Endothelial cell of umbilical vein (primary cell): ENCODE measurements at regions not wholly inside any gene's neighbourhood (a gene's known extent, or its start where the extent isn't known, plus 50 kb on each side); places are given as distances from the start of the nearest gene placed in this dataset.

ENCODE experiments used
- BruUV-seq: library from RNA; stranded (reverse); fragments of 400-500 nt; replicated peaks from 2 replicates; lab custom pipeline; 2021; lab: Mats Ljungman, UMichigan
- CTCF ChIA-PET: fragments of 300-600, 350-600 bp; sonication (Branson Sonifier 250); formaldehyde crosslinking; loops from one replicate; lab custom pipeline; 2021; ENCODE audit warnings: antibody characterized with exemption, inconsistent platforms; lab: Charles Lee
- POLR2A ChIA-PET: fragments of 300-600, 350-600 bp; sonication (Branson Sonifier 250); formaldehyde crosslinking; loops from one replicate; lab custom pipeline; 2021; ENCODE audit warnings: antibody characterized with exemption, inconsistent platforms; lab: Charles Lee
- DNase-seq: peaks from one replicate; pipeline ENCODE4 v3.0.0-alpha.2; 2011; ENCODE audit warnings: low read depth, low spot score
- FAIRE-seq: peaks from 2 replicates; lab custom pipeline; 2011; peaks lifted over from hg19 to GRCh38; lab: Jason Lieb, UNC
- H2AFZ ChIP-seq: 2 replicates; pipeline ENCODE4 v1.6.0; 2012; ENCODE audit warnings: low read depth, low read length, control low read depth, inconsistent platforms
- H3K27ac ChIP-seq: 2 replicates; pipeline ENCODE4 v1.5.1; 2011; ENCODE audit warnings: low read depth, mild to moderate bottlenecking, control low read depth, low read length, moderate library complexity; ENCODE audit not compliant: insufficient read depth
- H3K27me3 ChIP-seq, 2 experiments: 2 replicates each; pipeline versions ENCODE4 v1.6.0 to v1.6.1; 2011; ENCODE audit warnings: low read length in 2 of 2, mixed read lengths in 1 of 2; ENCODE audit not compliant: control insufficient read depth in 2 of 2, insufficient read depth in 2 of 2
- H3K36me3 ChIP-seq, 2 experiments: 2 replicates in 1 of 2; 3 replicates in 1 of 2; pipeline ENCODE4 v1.5.1; 2011; ENCODE audit warnings: low read length in 2 of 2, mild to moderate bottlenecking in 1 of 2, moderate library complexity in 1 of 2; ENCODE audit not compliant: control insufficient read depth in 2 of 2, insufficient read depth in 2 of 2; ENCODE audit errors: extremely low read depth in 1 of 2
- H3K4me1 ChIP-seq: 3 replicates; pipeline ENCODE4 v1.5.1; 2011; ENCODE audit warnings: mild to moderate bottlenecking, low read length; ENCODE audit not compliant: control insufficient read depth, insufficient read depth; ENCODE audit errors: extremely low read depth
- H3K4me2 ChIP-seq: 2 replicates; pipeline ENCODE4 v1.6.1; 2011; ENCODE audit warnings: low read length, control low read depth, mixed read lengths; ENCODE audit not compliant: insufficient read depth
- H3K4me3 ChIP-seq, 3 experiments: fragments of 200-600 bp in 1 of 3; sonication (generic), shearing (Covaris generic) in 1 of 3; replicated peaks in 1 of 3; 2 replicates each; pipeline ENCODE4 v1.5.1; 2011 to 2016; ENCODE audit warnings: control low read depth in 3 of 3, low read length in 3 of 3, mild to moderate bottlenecking in 2 of 3, inconsistent platforms in 1 of 3, low read depth in 1 of 3, moderate library complexity in 1 of 3; ENCODE audit not compliant: insufficient read depth in 1 of 3
- H3K79me2 ChIP-seq: 2 replicates; pipeline ENCODE4 v1.6.0; 2012; ENCODE audit warnings: low read length, inconsistent platforms; ENCODE audit not compliant: control insufficient read depth, insufficient read depth
- H3K9ac ChIP-seq: replicated peaks from 2 replicates; pipeline ENCODE3; 2011; ENCODE audit warnings: low read length, control low read depth; ENCODE audit not compliant: insufficient read depth; ENCODE audit errors: extremely low read depth
- H3K9me1 ChIP-seq: replicated peaks from 3 replicates; pipeline ENCODE4 v1.6.0; 2011; ENCODE audit warnings: mild to moderate bottlenecking, low read length; ENCODE audit not compliant: control insufficient read depth, insufficient read depth; ENCODE audit errors: extremely low read depth
- H3K9me3 ChIP-seq: replicated peaks from 2 replicates; pipeline ENCODE4 v1.5.1; 2012; ENCODE audit warnings: low read length, inconsistent platforms; ENCODE audit not compliant: control insufficient read depth, insufficient read depth
- H4K20me1 ChIP-seq: replicated peaks from 2 replicates; pipeline ENCODE3; 2011; ENCODE audit warnings: mild to moderate bottlenecking, low read length; ENCODE audit not compliant: control insufficient read depth, insufficient read depth; ENCODE audit errors: extremely low read depth
- CTCF ChIP-seq, 2 donors: IDR thresholded peaks; 1 replicate in 1 of 2; 2 replicates in 1 of 2; pipeline ENCODE4 v1.5.1; 2011; ENCODE audit warnings: low read length in 2 of 2, mild to moderate bottlenecking in 2 of 2, moderate library complexity in 2 of 2, control low read depth in 1 of 2, inconsistent platforms in 1 of 2, low read depth in 1 of 2; ENCODE audit not compliant: insufficient read depth in 1 of 2; ENCODE audit errors: extremely low read depth in 1 of 2
- EZH2 ChIP-seq: IDR thresholded peaks from 2 replicates; pipeline ENCODE4 v1.6.1; 2012; ENCODE audit warnings: borderline replicate concordance, low read depth, mild to moderate bottlenecking, moderate library complexity, low read length, inconsistent platforms; ENCODE audit not compliant: severe bottlenecking
- FOS ChIP-seq: IDR thresholded peaks from 2 replicates; pipeline ENCODE4 v1.6.1; 2011; ENCODE audit warnings: mild to moderate bottlenecking, low read length, moderate library complexity, borderline replicate concordance; ENCODE audit not compliant: insufficient read depth
- GATA2 ChIP-seq: IDR thresholded peaks from 2 replicates; pipeline ENCODE4 v1.7.0; 2011; ENCODE audit warnings: low read depth, mild to moderate bottlenecking, moderate library complexity, mixed read lengths, low read length; ENCODE audit not compliant: insufficient read length, insufficient read depth
- MYC ChIP-seq: IDR thresholded peaks from one replicate; pipeline ENCODE4 v1.6.1; 2011; ENCODE audit warnings: mild to moderate bottlenecking, low read depth, low read length
- dilution Hi-C: fragments of 300-500 bp; cut with MboI; formaldehyde crosslinking; loops from one replicate; pipeline ENCODE4 v1.15.0; 2019; ENCODE audit warnings: low sequenced_read_pairs; ENCODE audit not compliant: extremely low pct_ligation_motif_present
- intact Hi-C: fragments of 100-400 bp; cut with micrococcal nuclease; formaldehyde crosslinking; loops from one replicate; pipeline ENCODE4 v1.10.0; 2022

- no peak overlapping the region for H3K27ac ChIP-seq
- no peak overlapping the region for H3K4me3 ChIP-seq
- H3K9me3 ChIP-seq = no peaks in the 10 kb centered on the region
- TF ChIP-seq MYC (no peak), EZH2 (no peak), FOS (no peak), CTCF (IDR thresholded peaks at IDR 0.05; ENCODE audit: extremely low read depth in 1 of 2, insufficient read depth in 1 of 2, low read depth in 1 of 2, low read length in 2 of 2) (no peak), GATA2 (no peak)
- CTCF ChIA-PET = no interaction called here
- H3K4me2 ChIP-seq = no peak overlapping the region
- no peak overlapping the region for H3K9ac ChIP-seq
- H4K20me1 ChIP-seq = no peaks in the 10 kb centered on the region
- BruUV-seq = no TSS peak
- DNase-seq = no peak
- H3K36me3 ChIP-seq = no peaks in the 10 kb centered on the region
- dilution Hi-C loops (no loop called here), intact Hi-C loops (no loop called here)
- no peaks in the 10 kb centered on the region for H3K79me2 ChIP-seq
- H3K4me1 ChIP-seq = no peaks in the 10 kb centered on the region
- no peak for FAIRE-seq
- POLR2A ChIA-PET = no interaction called here
- no peak overlapping the region for H2AFZ ChIP-seq
- H3K9me1 ChIP-seq = no peaks in the 10 kb centered on the region
- no peaks in the 10 kb centered on the region for H3K27me3 ChIP-seq
Observed at GRCh38 chrX:88672261-88672660, 74.8 kb upstream of the CPXCR1 start.
